ENCODE measurements at regions not wholly inside any gene's neighbourhood (a gene's known extent, or its start where the extent isn't known, plus 50 kb on each side); places are given as distances from the start of the nearest gene placed in this dataset.

DNA sequence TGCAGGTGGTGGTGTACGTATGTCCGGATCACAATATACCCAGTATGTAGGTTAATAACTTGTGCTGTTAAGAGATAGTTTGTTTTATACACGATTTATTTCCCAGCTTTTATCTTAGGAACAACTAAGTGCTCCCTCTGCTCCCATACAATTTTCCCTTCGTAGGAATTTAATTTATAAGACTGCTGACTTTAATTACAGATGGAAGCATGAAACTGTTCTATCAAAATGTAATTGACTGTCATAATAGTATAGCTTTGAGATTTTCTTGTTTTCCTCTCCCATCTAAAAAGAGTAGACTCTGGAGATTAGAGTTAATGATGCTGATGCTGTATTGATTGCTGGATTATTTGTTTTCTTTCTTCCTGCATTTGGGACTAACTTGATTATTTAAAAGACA is 370.7 kb upstream of the SGO1 start:
- TF ChIP-seq, protein P1, sequence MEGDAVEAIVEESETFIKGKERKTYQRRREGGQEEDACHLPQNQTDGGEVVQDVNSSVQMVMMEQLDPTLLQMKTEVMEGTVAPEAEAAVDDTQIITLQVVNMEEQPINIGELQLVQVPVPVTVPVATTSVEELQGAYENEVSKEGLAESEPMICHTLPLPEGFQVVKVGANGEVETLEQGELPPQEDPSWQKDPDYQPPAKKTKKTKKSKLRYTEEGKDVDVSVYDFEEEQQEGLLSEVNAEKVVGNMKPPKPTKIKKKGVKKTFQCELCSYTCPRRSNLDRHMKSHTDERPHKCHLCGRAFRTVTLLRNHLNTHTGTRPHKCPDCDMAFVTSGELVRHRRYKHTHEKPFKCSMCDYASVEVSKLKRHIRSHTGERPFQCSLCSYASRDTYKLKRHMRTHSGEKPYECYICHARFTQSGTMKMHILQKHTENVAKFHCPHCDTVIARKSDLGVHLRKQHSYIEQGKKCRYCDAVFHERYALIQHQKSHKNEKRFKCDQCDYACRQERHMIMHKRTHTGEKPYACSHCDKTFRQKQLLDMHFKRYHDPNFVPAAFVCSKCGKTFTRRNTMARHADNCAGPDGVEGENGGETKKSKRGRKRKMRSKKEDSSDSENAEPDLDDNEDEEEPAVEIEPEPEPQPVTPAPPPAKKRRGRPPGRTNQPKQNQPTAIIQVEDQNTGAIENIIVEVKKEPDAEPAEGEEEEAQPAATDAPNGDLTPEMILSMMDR (IDR thresholded peaks at IDR 0.05), result no peak
- TF ChIP-seq POLR2A (IDR thresholded peaks at IDR 0.05), result no peak
- no peak for TF ChIP-seq EP300 (IDR thresholded peaks at IDR 0.05)

Data from tibial nerve (tissue), 4 donors.